ENCODE measurements at regions not wholly inside any gene's neighbourhood (a gene's known extent, or its start where the extent isn't known, plus 50 kb on each side); places are given as distances from the start of the nearest gene placed in this dataset.

DNA sequence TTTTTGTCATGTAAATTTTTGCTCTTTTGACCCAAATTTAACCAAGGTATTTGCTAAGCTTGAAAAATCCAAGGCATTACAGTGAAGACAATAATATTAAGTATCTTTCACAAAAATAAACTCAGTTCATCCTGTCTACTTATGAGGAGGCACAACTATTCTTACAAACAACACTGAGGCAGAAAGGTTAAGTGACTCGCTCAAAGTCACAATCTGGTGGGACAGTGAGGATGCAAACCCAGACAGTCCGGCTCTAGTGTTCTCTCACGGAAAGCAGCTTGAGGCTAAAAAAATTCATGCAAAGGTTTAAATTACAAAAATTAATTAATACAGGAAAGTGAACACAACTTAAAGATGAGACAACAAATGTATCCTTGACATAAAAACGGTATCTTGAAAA, 125.3 kb downstream of the SIPA1L2 start (continued):
- TF ChIP-seq TEAD4 (IDR thresholded peaks at IDR 0.05; ENCODE audit: low read depth, low read length): no peak
- no peak for TF ChIP-seq SP1 (IDR thresholded peaks at IDR 0.05; ENCODE audit: low read depth, low read length)
- TF ChIP-seq NRF1 (IDR thresholded peaks at IDR 0.05; ENCODE audit: low read depth, low read length): no peak

Measured in H1 (cell line).